Astrocyte (in vitro differentiated cells and primary cell): ENCODE measurements at regions not wholly inside any gene's neighbourhood (a gene's known extent, or its start where the extent isn't known, plus 50 kb on each side); places are given as distances from the start of the nearest gene placed in this dataset.

ENCODE experiments used
- EZH2 ChIP-seq: IDR thresholded peaks from 2 replicates; pipeline ENCODE4 v1.6.1; 2012; ENCODE audit warnings: mild to moderate bottlenecking, low read length, inconsistent platforms; ENCODE audit not compliant: insufficient read depth
- TF ChIP-seq, protein P1 (sequence below): IDR thresholded peaks from 2 replicates; pipeline ENCODE4 v1.5.1; 2011; ENCODE audit warnings: low read depth, mild to moderate bottlenecking, inconsistent platforms, low read length, moderate library complexity; ENCODE audit not compliant: insufficient read depth

DNA sequence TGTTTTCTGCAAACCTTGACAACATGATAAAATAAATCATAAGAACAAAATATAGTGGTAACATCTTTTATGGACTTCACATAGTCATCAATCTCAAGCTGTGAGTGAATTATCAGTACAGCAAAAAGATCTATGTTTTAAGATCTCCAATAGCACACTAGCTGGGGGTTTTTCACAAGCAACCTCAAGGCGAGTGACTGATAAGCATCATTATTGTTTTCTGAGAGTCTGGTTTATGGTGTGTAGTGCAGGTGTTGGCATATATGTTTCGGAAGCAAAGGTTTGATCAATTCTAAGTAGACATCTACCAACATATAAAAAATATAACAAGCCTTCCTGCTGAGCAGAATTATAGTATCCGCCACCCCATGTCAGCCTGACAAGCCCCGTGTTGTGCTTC is 403.8 kb upstream of the MGMT start:
- TF ChIP-seq, protein P1, sequence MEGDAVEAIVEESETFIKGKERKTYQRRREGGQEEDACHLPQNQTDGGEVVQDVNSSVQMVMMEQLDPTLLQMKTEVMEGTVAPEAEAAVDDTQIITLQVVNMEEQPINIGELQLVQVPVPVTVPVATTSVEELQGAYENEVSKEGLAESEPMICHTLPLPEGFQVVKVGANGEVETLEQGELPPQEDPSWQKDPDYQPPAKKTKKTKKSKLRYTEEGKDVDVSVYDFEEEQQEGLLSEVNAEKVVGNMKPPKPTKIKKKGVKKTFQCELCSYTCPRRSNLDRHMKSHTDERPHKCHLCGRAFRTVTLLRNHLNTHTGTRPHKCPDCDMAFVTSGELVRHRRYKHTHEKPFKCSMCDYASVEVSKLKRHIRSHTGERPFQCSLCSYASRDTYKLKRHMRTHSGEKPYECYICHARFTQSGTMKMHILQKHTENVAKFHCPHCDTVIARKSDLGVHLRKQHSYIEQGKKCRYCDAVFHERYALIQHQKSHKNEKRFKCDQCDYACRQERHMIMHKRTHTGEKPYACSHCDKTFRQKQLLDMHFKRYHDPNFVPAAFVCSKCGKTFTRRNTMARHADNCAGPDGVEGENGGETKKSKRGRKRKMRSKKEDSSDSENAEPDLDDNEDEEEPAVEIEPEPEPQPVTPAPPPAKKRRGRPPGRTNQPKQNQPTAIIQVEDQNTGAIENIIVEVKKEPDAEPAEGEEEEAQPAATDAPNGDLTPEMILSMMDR: no peak
- no peak for TF ChIP-seq EZH2
